ENCODE measurements at regions not wholly inside any gene's neighbourhood (a gene's known extent, or its start where the extent isn't known, plus 50 kb on each side); places are given as distances from the start of the nearest gene placed in this dataset.
A peak's percentile ranks its signal among the peaks of the same experiment; 100 is the strongest.

GRCh38 chr6:54011277-54011648 lies 100.0 kb upstream of the MLIP start:
- no peak for TF ChIP-seq RFX5 (IDR thresholded peaks at IDR 0.05; ENCODE audit: low read length)
- no peak for TF ChIP-seq MAX (IDR thresholded peaks at IDR 0.05; ENCODE audit: low read depth)
- TF ChIP-seq IRF3 (IDR thresholded peaks at IDR 0.05; ENCODE audit: low read depth, low read length): no peak
- TF ChIP-seq RCOR1 (IDR thresholded peaks at IDR 0.05; ENCODE audit: low read length): no peak
- no peak for TF ChIP-seq ZBTB33 (IDR thresholded peaks at IDR 0.05; ENCODE audit: borderline replicate concordance, low read depth)
- no peak for TF ChIP-seq TCF12 (IDR thresholded peaks at IDR 0.05)
- Histone ChIP-seq H2AFZ (ENCODE audit: low read depth) (no peak overlapping the region), H3K27ac (ENCODE audit: low read depth in 2 of 2, low read length in 1 of 2) (no peak overlapping the region), H3K4me2 (0 out of 2 replicates have a peak overlapping the region, but pooled peaks have one; percentile 4), H3K79me2 (ENCODE audit: insufficient read depth) (no peaks in the 10 kb centered on the region), H3K36me3 (replicated peaks in 1 of 2; ENCODE audit: control insufficient read depth in 1 of 2, insufficient read depth in 2 of 2, low read length in 1 of 2) (no peaks in the 10 kb centered on the region), H3K4me1 (ENCODE audit: control insufficient read depth in 1 of 2, insufficient read depth in 2 of 2, low read depth in 1 of 2, low read length in 1 of 2) (no peaks in the 10 kb centered on the region), H3K27me3 (ENCODE audit: insufficient read depth) (peaks cover 40% of the 10 kb centered on the region; the same call in 1 of the 2 replicates), H3K4me3 (ENCODE audit: low read depth in 2 of 2, low read length in 1 of 2) (no peak overlapping the region), H3K9me2 (no peaks in the 10 kb centered on the region), H3K9ac (no peak overlapping the region), H4K20me1 (ENCODE audit: insufficient read depth) (no peaks in the 10 kb centered on the region), H3F3A (replicated peaks; ENCODE audit: insufficient read depth) (no peaks in the 10 kb centered on the region), H3K9me3 (no peaks in the 10 kb centered on the region)
- ChIA-PET POLR2A (no interaction called here), CTCF (no interaction called here)
- WGBS (ENCODE audit: low lambda C conversion rate): 1% methylated on average over 5 of the region's 5 CpGs
- no peak for DNase-seq

- ChIA-PET POLR2A (no interaction called here), CTCF (no interaction called here)
- TF ChIP-seq TEAD4 (IDR thresholded peaks at IDR 0.05; ENCODE audit: borderline replicate concordance, insufficient read depth): no peak
- TF ChIP-seq TCF12 (IDR thresholded peaks at IDR 0.05): no peak
- no peak for TF ChIP-seq USF1 (IDR thresholded peaks at IDR 0.05; ENCODE audit: borderline replicate concordance, low read depth)
- no peak for TF ChIP-seq CHD2 (IDR thresholded peaks at IDR 0.05; ENCODE audit: low read length, partially characterized antibody)
- no peak for TF ChIP-seq CTCF (IDR thresholded peaks at IDR 0.05)
- TF ChIP-seq SMC3 (IDR thresholded peaks at IDR 0.05; ENCODE audit: low read depth, low read length): no peak
- TF ChIP-seq SIN3A (IDR thresholded peaks at IDR 0.05; ENCODE audit: borderline replicate concordance, low read depth, low read length): no peak
- no peaks in the 10 kb centered on the region for H3K9me3 ChIP-seq
- peaks cover 34% of the 10 kb centered on the region; the same call in 1 of the 2 replicates for H3K27me3 ChIP-seq (ENCODE audit: insufficient read depth)
- H3K27ac ChIP-seq (ENCODE audit: low read depth in 2 of 2, low read length in 1 of 2): no peak overlapping the region
- H3K4me2 ChIP-seq: no peak overlapping the region
- no peak for DNase-seq
- no peaks in the 10 kb centered on the region for H3K79me2 ChIP-seq (ENCODE audit: insufficient read depth)
- H3F3A ChIP-seq (replicated peaks; ENCODE audit: insufficient read depth): no peaks in the 10 kb centered on the region
- no peaks in the 10 kb centered on the region; a peak in 1 of 4 replicates for H3K4me1 ChIP-seq (ENCODE audit: control insufficient read depth in 1 of 2, insufficient read depth in 2 of 2, low read depth in 1 of 2, low read length in 1 of 2)
- H4K20me1 ChIP-seq (ENCODE audit: insufficient read depth): no peaks in the 10 kb centered on the region
- H3K4me3 ChIP-seq (ENCODE audit: low read depth in 2 of 2, low read length in 1 of 2): no peak overlapping the region
- H3K9me2 ChIP-seq: no peaks in the 10 kb centered on the region
- H3K9ac ChIP-seq: no peak overlapping the region
- no peaks in the 10 kb centered on the region for H3K36me3 ChIP-seq (replicated peaks in 1 of 2; ENCODE audit: control insufficient read depth in 1 of 2, insufficient read depth in 2 of 2, low read length in 1 of 2)
- H2AFZ ChIP-seq (ENCODE audit: low read depth): no peak overlapping the region
Measured at GRCh38 chr6:54013966-54014365, 97.3 kb upstream of the MLIP start.
